WTC11 (cell line): ENCODE measurements at regions not wholly inside any gene's neighbourhood (a gene's known extent, or its start where the extent isn't known, plus 50 kb on each side); places are given as distances from the start of the nearest gene placed in this dataset.

Experiments
- ATAC-seq: fragments of 200-7000 bp; cut with Tn5 transposase; 2 replicates; pipeline ENCODE4 v1.10.0; 2021; ENCODE audit warnings: mild to moderate bottlenecking, moderate library complexity
- CTCF ChIA-PET: fragments of 300-600 bp; sonication (Branson Sonifier 250); formaldehyde crosslinking; loops from one replicate; lab custom pipeline; 2021; ENCODE audit warnings: antibody characterized with exemption; lab: Charles Lee
- POLR2A ChIA-PET: fragments of 350-600 bp; sonication (Branson Sonifier 250); formaldehyde crosslinking; loops from one replicate; lab custom pipeline; 2021; ENCODE audit warnings: antibody characterized with exemption; lab: Charles Lee
- DNase-seq: peaks from one replicate; pipeline ENCODE4 v3.0.0; 2021; ENCODE audit warnings: low spot score
- H3K27ac Mint-ChIP-seq: 2 replicates; pipeline ENCODE4 v1.8.0; 2021; ENCODE audit warnings: mixed read lengths
- H3K27me3 Mint-ChIP-seq: 2 replicates; pipeline ENCODE4 v1.8.0; 2021; ENCODE audit warnings: low read depth, mild to moderate bottlenecking, moderate library complexity, mixed read lengths
- H3K36me3 Mint-ChIP-seq: 2 replicates; pipeline ENCODE4 v1.8.0; 2021; ENCODE audit warnings: mixed read lengths
- H3K4me1 Mint-ChIP-seq: 2 replicates; pipeline ENCODE4 v1.8.0; 2022; ENCODE audit warnings: mixed read lengths
- H3K4me3 Mint-ChIP-seq: 2 replicates; pipeline ENCODE4 v1.8.0; 2021; ENCODE audit warnings: mild to moderate bottlenecking, moderate library complexity, mixed read lengths
- H3K9me3 Mint-ChIP-seq: 2 replicates; pipeline ENCODE4 v1.8.0; 2021; ENCODE audit warnings: mixed read lengths
- AFF4 ChIP-seq: sonication (generic); formaldehyde crosslinking; IDR thresholded peaks from 2 replicates; pipeline ENCODE4 v1.8.1; 2023; ENCODE audit warnings: mild to moderate bottlenecking, missing genetic modification reagents, borderline replicate concordance
- ATF3 ChIP-seq: sonication (generic); formaldehyde crosslinking; conservative IDR thresholded peaks from 2 replicates; pipeline ENCODE4 v1.8.1; 2022; ENCODE audit warnings: mild to moderate bottlenecking, missing genetic modification reagents
- CDX4 ChIP-seq: fragments of 250-450 bp; sonication (Bioruptor Pico); IDR thresholded peaks from 2 replicates; pipeline ENCODE4 v1.9.0; 2021; ENCODE audit warnings: moderate library complexity, mild to moderate bottlenecking, inconsistent platforms, borderline replicate concordance
- E2F1 ChIP-seq: sonication (generic); formaldehyde crosslinking; IDR thresholded peaks from 2 replicates; pipeline ENCODE4 v1.8.0; 2022; ENCODE audit warnings: mild to moderate bottlenecking, missing genetic modification reagents
- E2F5 ChIP-seq: sonication (generic); formaldehyde crosslinking; IDR thresholded peaks from 2 replicates; pipeline ENCODE4 v1.8.1; 2022; ENCODE audit warnings: mild to moderate bottlenecking, moderate library complexity, missing genetic modification reagents
- ERG ChIP-seq: fragments of 250-450 bp; sonication (Bioruptor Pico); IDR thresholded peaks from 2 replicates; pipeline ENCODE4 v1.8.0; 2021; ENCODE audit warnings: mild to moderate bottlenecking
- FOXP4 ChIP-seq: sonication (generic); formaldehyde crosslinking; IDR thresholded peaks from 2 replicates; pipeline ENCODE4 v1.8.0; 2022; ENCODE audit warnings: mild to moderate bottlenecking, missing genetic modification reagents
- GRHL2 ChIP-seq: fragments of 250-450 bp; sonication (Bioruptor Pico); IDR thresholded peaks from 2 replicates; pipeline ENCODE4 v1.8.0; 2022; ENCODE audit warnings: mild to moderate bottlenecking, moderate library complexity; ENCODE audit not compliant: insufficient replicate concordance, severe bottlenecking
- GTF2I ChIP-seq: fragments of 250-450 bp; sonication (Bioruptor Pico); conservative IDR thresholded peaks from 2 replicates; pipeline ENCODE4 v1.4.0; 2021; ENCODE audit warnings: mild to moderate bottlenecking
- MLX ChIP-seq: sonication (generic); formaldehyde crosslinking; IDR thresholded peaks from 2 replicates; pipeline ENCODE4 v1.8.1; 2023; ENCODE audit warnings: mild to moderate bottlenecking, missing genetic modification reagents, moderate library complexity
- NFE2L1 ChIP-seq: sonication (generic); formaldehyde crosslinking; IDR thresholded peaks from 2 replicates; pipeline ENCODE4 v1.8.1; 2023; ENCODE audit warnings: missing genetic modification reagents
- NR2C2 ChIP-seq: sonication (generic); formaldehyde crosslinking; IDR thresholded peaks from 2 replicates; pipeline ENCODE4 v1.8.0; 2022; ENCODE audit warnings: mild to moderate bottlenecking, missing genetic modification reagents
- PRDM15 ChIP-seq: sonication (generic); formaldehyde crosslinking; IDR thresholded peaks from 2 replicates; pipeline ENCODE4 v1.8.0; 2022; ENCODE audit warnings: missing genetic modification reagents
- PRRX2 ChIP-seq: fragments of 250-450 bp; sonication (Bioruptor Pico); IDR thresholded peaks from 2 replicates; pipeline ENCODE4 v1.8.0; 2021; ENCODE audit warnings: mild to moderate bottlenecking
- SP1 ChIP-seq: sonication (generic); formaldehyde crosslinking; conservative IDR thresholded peaks from 2 replicates; pipeline ENCODE4 v1.8.1; 2022; ENCODE audit warnings: missing genetic modification reagents
- TCF7 ChIP-seq: sonication (generic); formaldehyde crosslinking; IDR thresholded peaks from 2 replicates; pipeline ENCODE4 v1.8.0; 2022; ENCODE audit warnings: mild to moderate bottlenecking, low read depth, missing genetic modification reagents, moderate library complexity
- ZBTB21 ChIP-seq: sonication (generic); formaldehyde crosslinking; IDR thresholded peaks from 2 replicates; pipeline ENCODE4 v1.8.1; 2023; ENCODE audit warnings: mild to moderate bottlenecking, missing genetic modification reagents, borderline replicate concordance
- ZSCAN18 ChIP-seq: fragments of 250-450 bp; sonication (Bioruptor Pico); IDR thresholded peaks from 2 replicates; pipeline ENCODE4 v2.1.2; 2022; ENCODE audit warnings: mild to moderate bottlenecking, moderate library complexity

GRCh38 chr4:43457866-43458265 lies 565.4 kb downstream of the GRXCR1 start:
- Mint-ChIP-seq H3K27me3 (no peaks in the 10 kb centered on the region), H3K4me3 (no peak overlapping the region), H3K36me3 (0 out of 2 replicates have a peak, but pooled peaks cover 3% of the 10 kb centered on the region), H3K4me1 (peaks cover 15% of the 10 kb centered on the region), H3K27ac (no peak overlapping the region), H3K9me3 (peaks cover 4% of the 10 kb centered on the region)
- CTCF ChIA-PET, result no interaction called here
- no peak for ATAC-seq
- TF ChIP-seq ZBTB21 (CRISPR knock-in tag) (no peak), FOXP4 (CRISPR knock-in tag) (no peak), E2F1 (CRISPR knock-in tag) (no peak), TCF7 (CRISPR knock-in tag) (no peak), CDX4 (CRISPR knock-in tag) (no peak), PRDM15 (CRISPR knock-in tag) (no peak), ZSCAN18 (CRISPR knock-in tag) (no peak), ATF3 (CRISPR knock-in tag) (no peak), NFE2L1 (CRISPR knock-in tag) (no peak)
- POLR2A ChIA-PET, result no interaction called here
- DNase-seq, result no peak

GRCh38 chr4:43458293-43458692 lies 565.8 kb downstream of the GRXCR1 start:
- DNase-seq, result no peak
- Mint-ChIP-seq H3K36me3 (no peaks in the 10 kb centered on the region), H3K4me3 (no peak overlapping the region), H3K27ac (no peak overlapping the region), H3K4me1 (peaks cover 15% of the 10 kb centered on the region), H3K27me3 (no peaks in the 10 kb centered on the region), H3K9me3 (peaks cover under 1% of the 10 kb centered on the region; the same call in 1 of the 2 replicates)
- ChIA-PET POLR2A (no interaction called here), CTCF (no interaction called here)
- peak; percentile 50 for ATAC-seq
- TF ChIP-seq SP1 (CRISPR knock-in tag), result no peak
- no peak for TF ChIP-seq E2F5 (CRISPR knock-in tag)
- TF ChIP-seq MLX (CRISPR knock-in tag), result no peak
- no peak for TF ChIP-seq PRRX2 (CRISPR knock-in tag)
- TF ChIP-seq NR2C2 (CRISPR knock-in tag), result no peak
- no peak for TF ChIP-seq GRHL2 (CRISPR knock-in tag)
- no peak for TF ChIP-seq GTF2I (CRISPR knock-in tag)
- no peak for TF ChIP-seq AFF4 (CRISPR knock-in tag)
- no peak for TF ChIP-seq ERG
